IMR-90 (cell line): ENCODE measurements at regions not wholly inside any gene's neighbourhood (a gene's known extent, or its start where the extent isn't known, plus 50 kb on each side); places are given as distances from the start of the nearest gene placed in this dataset.

Experiments used
- CEBPB ChIP-seq: IDR thresholded peaks from 2 replicates; pipeline ENCODE4 v1.6.1; 2012; ENCODE audit warnings: low read depth, low read length, improper control_type of control experiment
- TF ChIP-seq, protein P1 (sequence below): conservative IDR thresholded peaks from 2 replicates; pipeline ENCODE4 v1.5.1; 2012; ENCODE audit warnings: mild to moderate bottlenecking, low read depth, low read length, improper control_type of control experiment

DNA sequence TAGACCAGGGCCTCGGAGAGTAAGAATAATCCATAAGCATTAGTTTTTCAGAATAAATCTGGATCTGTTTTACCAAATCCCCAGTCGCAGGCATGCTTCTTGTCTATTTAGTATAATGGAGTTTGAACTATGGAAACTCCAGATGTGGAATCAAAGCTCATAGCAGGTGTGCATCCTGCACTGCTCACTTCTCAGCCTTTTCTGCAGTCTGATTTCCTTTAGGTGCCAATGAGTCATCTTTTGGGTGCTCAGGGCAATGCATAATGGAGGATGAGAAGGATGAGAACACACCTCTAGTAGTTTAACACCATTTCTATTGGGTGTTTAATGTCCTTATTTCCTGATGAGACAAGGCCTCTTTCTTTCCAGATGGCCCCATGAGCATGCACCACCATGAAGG lies 961.2 kb downstream of the TMEM121 start:
- TF ChIP-seq, protein P1, sequence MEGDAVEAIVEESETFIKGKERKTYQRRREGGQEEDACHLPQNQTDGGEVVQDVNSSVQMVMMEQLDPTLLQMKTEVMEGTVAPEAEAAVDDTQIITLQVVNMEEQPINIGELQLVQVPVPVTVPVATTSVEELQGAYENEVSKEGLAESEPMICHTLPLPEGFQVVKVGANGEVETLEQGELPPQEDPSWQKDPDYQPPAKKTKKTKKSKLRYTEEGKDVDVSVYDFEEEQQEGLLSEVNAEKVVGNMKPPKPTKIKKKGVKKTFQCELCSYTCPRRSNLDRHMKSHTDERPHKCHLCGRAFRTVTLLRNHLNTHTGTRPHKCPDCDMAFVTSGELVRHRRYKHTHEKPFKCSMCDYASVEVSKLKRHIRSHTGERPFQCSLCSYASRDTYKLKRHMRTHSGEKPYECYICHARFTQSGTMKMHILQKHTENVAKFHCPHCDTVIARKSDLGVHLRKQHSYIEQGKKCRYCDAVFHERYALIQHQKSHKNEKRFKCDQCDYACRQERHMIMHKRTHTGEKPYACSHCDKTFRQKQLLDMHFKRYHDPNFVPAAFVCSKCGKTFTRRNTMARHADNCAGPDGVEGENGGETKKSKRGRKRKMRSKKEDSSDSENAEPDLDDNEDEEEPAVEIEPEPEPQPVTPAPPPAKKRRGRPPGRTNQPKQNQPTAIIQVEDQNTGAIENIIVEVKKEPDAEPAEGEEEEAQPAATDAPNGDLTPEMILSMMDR: no peak
- TF ChIP-seq CEBPB: no peak
